Right renal pelvis (tissue), 4 donors: ENCODE measurements at regions not wholly inside any gene's neighbourhood (a gene's known extent, or its start where the extent isn't known, plus 50 kb on each side); places are given as distances from the start of the nearest gene placed in this dataset.

Experiments
- DNase-seq, 4 donors: peaks; one replicate each; pipeline ENCODE4 v3.0.0-alpha.2; 2013; ENCODE audit warnings: low read depth in 4 of 4, low spot score in 3 of 4, missing footprints in 1 of 4

DNA sequence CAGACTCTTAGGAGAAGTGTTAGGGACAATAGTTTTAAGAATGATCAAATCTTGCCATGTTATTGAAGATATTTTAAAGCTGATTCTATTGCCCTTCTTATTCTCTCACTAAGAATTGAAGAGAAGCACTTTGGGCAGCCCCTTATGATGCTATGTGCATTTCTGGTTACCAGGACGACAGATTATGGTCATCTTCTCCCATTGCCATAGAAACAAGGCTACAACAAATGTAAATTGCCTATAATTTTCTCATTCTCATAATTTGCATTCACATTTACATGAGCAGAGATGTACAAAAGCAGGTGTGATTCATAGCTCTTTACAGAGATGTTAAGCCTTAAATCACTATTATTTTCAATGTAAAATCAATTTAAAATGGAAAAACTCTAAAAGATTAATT lies 137.3 kb upstream of the PCDH9 start:
- no peak for DNase-seq

DNA sequence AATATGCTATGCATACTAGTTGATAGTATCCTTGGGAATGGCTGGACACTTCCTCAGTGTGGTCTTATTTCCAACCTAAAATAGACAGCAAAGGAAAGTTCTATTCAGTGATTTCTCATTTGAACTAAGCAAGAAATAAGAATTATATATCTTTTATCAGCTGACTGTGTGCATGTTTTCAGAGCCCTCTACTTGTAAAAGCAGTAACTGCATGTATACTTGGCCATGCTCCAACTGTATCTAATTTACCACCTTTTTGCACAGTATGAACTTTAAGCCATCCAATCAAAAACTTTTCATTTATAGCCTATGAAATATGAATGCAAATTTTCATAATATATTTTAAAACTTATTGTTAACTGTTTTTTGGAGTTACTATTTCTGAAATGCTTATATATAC lies 136.4 kb upstream of the PCDH9 start:
- DNase-seq = no peak

DNA sequence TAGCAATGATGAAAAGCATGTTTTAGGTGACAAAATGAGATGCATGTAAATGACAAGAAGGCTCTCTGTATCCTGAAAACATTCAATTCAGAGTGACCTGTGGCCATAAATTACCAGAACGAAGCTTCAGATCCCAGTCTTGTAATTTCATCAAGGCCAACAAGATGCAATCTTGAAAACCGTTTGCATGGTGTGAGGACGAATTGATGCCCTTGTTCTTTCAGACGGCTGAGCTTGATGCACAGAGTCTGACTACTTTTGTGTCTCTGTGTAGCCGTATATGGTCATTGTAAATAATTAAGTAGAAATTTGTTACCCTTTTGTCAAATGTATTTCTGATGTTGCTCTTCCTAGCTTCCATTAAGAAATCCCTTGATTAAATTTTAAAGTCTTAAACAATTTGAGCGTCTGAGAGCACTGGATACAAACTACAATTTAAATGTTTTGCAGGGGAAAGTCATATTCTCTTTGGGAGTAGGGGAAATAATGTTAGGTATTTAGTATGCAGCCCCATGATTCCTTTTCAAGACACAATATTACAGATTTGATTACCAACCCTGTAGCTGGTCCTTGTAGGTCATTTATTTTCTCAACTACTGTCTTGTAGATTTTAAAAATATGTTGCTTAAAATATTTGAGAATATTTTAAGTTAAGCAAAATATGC lies 125.8 kb upstream of the PCDH9 start:
- no peak for DNase-seq

DNA sequence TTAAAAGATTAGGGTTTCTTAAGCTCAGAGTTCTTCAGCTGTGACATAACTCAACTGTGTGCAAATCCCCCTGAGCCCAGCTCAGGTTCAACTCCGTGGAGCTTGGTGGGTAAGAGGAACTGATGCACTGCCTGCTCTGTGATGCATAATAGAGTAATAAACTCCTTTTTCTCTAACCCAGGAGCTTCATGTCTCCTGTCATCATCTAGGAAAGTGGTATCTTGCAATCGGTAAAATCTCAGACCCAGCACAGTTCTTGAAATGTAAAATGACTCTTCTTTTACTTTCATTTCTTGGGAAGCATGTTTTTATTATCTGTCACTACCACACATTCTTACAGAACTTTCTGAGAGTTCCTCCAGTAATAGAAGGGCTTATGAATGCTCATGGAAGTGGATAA lies 123.8 kb upstream of the PCDH9 start:
- DNase-seq = no peak

DNA sequence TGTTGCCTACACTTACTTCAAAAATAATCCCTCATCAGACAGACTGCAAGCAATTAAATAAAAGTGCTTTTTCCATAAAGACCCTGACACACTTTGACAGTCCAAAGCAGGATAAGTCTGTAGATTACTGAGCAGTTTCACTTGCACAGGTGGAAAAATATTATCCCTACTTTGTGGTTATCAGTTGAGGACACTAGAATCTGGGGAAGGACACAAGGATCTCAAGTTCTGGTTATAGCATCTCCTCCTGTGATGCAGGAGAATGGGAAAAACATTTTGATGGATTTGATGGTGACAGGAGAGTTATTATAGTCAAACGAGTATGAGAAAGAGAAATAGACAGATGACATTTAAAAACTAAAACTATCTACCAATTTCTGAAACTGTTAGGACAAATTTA lies 122.9 kb upstream of the PCDH9 start:
- no peak for DNase-seq

DNA sequence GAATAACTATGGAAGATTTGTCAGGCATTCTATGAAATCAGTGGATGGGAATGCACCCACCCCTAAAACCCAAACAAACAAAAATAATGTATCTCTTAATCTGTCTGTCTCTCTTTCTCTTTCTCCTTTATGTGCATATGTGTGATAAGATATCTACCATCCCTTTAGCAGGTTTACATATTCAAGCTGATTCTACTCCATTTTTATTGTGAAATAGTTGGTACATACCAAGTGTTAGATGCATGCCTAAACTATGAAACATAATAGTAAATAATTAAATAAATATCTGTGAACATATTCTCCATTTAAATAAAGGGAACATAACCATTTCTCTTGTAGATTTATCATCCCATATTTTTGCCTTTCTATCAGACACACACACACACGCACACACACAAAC lies 121.8 kb upstream of the PCDH9 start:
- DNase-seq = no peak

DNA sequence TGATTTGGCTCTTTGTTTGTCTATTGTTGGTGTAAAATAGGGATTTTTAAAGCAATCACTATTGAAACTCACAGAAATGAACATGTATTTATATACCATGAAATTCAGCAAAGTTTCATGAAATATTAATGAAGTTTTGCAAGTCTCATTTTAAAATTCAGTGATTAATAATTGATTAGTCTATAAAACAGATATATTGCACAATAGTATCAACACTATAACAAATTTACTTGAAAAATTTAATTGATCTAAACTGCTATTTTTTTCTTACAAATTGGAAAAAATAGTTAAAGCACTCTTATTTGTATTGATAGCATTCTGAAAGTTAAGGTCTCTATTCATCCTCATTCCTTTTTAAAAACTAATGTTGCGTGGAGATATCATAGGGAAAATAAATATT lies 121.0 kb upstream of the PCDH9 start:
- DNase-seq = no peak

DNA sequence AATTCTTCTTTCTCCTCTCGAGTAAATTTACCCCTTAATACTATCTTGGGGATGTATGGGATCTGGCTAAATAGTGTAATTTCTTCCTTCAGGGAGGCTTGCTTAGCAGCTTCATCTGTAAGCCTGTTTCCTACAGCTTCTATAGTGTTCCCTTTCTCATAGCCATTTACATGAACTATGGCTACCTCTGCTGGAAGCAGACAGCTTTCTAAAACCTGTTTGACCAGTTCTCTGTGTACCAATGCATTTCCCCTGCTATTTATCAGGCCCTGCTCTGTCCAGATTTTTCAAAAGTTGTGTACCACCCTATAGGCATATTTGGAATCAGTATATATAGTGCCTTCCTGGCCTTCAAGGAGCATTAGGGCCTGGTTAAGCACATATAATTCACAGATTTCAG lies 113.6 kb upstream of the PCDH9 start:
- peak in 3 of 4 donors; percentile 5 to 8 (median 7) for DNase-seq

DNA sequence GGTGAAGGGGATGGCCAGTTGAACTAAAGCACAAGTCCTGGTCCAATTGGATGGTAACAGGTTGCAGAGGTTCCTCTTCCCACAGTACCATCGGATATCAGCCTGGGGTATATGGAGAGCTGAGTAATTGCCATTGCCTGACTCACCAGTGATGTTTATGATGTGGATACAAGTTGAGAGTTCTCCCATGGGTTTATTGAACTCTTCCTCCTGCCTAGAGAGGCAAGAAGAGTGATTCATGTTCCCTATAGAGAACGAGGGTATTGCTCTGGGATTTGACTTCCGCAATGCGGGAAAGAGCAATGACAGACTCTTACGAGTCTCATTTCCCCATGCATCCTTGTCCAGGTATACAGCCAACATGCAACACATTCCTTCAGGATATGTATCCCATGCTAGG lies 111.3 kb upstream of the PCDH9 start:
- no peak for DNase-seq

DNA sequence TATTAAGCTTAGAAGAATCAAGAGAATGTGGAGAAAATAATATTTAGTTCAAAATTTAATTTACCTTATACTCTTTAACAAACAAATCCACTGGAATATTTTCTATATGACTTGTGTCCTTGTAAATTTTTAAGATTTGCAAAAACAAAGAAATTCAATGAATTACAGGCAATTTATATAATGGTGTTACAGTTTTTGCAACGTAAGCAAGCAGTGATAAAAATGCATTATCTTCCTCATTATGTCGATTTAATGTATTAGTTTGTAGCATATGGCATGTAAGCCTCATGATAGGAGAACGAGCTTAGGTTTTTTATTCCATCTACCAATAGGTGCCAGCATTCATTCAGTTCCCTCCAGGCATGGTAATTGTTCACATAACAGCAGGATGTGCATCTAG lies 100.0 kb upstream of the PCDH9 start:
- no peak for DNase-seq

DNA sequence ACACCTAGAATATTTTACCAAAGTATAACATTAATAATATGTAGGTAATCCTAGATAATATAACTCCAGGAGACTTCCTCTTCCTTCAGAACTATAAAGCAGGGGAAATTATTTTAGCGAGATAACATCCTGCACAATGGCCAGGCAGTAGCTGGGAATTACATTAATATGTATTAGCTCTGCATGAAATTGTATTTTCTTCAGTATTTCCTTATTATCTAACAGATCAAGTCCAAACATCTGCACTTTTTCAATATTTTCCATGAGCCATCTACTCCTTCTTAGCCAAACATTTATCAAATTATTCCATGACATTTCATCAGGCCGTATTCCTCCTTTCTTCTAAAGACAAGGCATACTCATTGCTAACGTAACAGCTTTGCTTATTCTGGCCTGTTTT lies 98.8 kb upstream of the PCDH9 start:
- no peak for DNase-seq

DNA sequence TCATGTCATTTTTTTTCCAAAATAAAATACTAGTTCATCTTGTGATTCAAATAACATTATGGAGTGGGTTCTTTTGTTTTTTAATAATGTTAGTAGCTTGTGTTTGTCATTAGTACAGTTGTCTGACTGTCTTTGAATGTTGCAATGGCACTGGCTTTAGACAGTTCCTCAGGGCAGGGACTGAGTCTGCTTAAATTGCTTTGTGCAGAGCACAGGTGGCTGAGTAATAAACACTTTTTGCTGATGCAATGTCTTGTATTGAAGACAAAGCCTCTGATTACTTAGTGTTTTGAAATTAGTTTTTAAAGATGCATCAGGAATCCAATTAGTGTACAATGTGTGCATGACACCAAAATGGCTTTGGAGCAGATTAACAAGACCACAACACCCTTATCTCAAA lies 88.7 kb upstream of the PCDH9 start:
- DNase-seq = no peak

DNA sequence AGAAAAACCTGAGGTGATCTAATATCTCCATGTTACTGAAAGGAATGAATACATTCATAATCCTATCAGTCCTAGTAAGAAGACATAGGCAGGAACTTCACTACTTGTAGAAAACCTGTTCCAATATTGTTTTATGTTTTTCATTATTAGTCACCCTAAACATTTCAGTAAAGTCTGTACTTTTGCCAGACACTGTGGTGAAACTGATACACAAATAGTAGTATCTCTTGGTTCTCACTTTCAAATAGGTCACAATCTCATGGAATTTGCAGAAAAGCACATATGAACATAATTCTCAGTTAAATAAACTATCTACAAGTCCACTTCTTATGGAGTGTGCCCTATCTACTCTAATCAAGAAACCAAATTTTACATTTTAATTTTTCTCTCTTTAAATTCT lies 88.3 kb upstream of the PCDH9 start:
- no peak for DNase-seq

DNA sequence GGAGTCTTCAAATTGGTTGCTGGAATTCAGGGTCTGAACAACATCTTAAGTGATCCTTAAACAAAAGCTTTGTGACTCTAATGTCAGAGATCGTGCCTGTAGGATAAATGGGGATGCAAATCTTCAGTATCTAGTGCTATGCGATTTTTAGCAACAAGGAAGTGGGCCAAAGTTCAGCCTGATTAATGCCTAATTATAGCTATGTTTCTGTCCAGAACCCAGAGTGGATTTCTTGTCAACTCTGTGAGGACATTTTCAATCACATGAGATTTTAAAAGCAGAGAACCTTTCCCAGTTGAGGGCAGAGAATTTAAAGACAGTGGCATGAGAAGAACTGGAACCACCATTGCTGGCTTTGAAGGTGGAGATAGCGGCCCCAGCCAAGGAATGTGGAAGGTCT lies 84.3 kb upstream of the PCDH9 start:
- no peak for DNase-seq

DNA sequence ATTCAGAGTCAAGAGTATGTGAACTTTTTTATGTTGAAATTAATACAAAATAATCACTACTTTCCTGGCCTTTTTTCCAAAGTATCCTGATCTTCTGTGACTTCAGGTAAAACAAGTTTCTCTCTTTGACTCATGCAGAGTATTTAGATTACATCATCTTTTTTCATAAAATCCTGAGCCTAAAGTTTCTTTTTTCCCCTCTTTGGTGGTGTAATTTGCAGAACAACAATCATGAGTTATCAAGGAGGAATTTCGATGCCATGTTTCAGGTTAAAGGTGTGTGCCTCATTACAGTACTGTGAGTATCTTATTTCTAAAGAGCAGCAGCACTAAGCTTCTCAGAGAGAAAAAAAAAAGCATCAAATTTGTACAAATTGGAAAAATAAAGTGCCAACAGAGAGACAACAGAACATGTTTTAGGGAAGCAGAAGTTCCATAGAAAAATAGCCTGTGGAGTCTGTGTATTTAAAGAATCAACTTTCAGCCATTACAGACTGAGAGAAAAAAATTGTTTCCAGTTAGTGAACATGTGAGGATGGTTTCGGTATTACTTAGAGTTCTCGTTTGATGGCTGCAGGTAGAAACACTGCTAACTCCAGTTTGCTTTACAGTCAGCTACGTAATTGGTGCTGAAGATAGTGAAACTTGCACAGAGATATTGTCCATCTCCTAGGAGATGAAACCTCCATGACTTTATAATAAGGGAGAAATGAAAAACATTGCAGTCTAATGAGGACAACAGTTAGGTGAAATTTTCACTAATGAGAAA lies 78.1 kb upstream of the PCDH9 start:
- no peak for DNase-seq

DNA sequence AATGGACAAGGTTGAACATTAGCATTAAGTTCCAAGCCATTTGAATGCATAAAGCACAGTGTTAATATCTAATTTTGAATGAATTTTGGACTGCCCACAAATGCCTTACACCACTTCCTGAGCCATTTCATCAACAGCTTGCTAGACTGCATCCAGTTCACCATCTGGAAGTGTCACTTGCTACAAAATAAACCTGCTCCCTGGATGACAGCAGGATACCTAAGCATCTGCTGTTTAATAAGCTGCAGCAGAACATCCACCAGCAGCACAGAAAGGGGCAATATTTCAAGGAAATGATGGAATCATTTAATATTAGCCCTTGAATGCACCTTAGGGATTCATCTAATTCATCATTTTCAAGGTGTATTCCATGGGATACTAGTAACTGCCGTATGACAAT lies 76.6 kb upstream of the PCDH9 start:
- no peak for DNase-seq

DNA sequence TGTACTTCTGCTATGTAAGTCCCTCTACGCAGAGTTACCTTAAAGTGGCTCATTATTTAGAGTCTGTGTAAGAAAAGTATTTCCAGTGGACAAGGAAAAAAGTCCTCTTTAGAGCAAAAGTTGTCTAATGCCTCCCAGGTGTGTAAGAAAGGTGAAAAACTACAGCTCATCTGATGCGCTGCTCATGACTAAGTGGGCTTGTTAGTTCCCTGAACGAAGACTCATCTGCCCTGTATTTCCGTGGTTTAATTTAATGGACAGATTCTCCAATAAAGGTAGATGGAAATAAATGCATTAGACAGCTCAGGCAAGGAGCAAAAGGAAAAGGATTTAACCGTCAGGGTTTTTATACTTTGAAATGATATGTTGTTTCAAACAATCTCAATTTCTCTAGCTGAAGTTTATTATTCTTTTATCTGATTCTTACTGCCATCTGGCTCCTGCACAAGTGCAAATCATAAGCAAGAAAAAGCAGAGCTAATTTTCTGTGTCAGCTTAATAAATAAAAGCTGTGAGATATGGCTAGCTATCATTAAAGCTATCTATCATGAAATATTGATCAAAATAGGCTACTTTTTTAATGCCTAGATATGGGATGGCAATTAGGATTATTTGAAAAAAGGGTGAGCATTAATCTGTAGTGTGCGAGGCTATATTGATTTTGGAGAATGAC lies 73.7 kb upstream of the PCDH9 start:
- DNase-seq = no peak

DNA sequence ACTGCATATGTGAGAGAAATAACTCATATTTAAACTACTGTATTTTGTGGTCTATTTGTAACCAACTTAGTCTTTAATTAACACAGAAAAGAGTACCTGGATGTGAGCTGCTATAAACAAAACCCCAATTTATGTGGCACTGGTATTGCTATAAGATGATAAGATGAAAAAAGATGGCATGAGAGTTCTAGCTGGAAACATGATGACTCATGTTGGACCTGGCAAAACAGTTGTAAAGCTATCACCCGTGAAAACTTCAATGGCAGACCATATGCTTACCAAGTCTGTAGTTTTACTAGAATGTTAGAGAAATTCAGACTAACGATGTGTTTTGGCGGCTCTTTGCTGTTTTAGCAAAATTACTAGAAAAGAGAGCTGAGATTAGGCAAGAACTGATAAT lies 69.6 kb upstream of the PCDH9 start:
- no peak for DNase-seq

DNA sequence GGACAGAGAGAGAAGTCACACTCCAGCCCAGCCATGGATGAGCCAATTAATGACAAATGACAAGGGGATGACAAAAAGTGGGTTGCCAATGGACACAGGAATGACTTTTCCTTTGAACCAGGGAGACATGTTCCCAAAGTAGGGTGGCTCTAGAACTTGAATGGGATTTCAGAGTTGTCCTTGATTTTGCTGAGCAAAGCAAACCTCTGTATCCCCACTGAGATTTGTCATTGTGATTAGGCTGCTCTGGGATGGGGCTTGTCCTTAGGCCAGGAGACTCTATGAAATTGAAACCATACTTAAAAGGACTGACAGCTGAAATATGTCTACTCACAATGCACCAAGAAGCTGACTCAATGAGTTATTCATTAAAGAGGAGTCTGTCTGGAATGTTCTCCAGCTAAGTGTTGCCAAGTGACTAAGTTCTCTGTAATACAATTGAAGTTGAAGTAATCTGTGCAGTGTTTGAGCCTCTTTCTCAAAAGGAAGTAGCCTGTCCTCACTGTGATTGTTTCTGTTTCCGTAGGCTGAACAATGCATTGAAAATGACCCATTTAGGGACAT lies 69.0 kb upstream of the PCDH9 start:
- no peak for DNase-seq

DNA sequence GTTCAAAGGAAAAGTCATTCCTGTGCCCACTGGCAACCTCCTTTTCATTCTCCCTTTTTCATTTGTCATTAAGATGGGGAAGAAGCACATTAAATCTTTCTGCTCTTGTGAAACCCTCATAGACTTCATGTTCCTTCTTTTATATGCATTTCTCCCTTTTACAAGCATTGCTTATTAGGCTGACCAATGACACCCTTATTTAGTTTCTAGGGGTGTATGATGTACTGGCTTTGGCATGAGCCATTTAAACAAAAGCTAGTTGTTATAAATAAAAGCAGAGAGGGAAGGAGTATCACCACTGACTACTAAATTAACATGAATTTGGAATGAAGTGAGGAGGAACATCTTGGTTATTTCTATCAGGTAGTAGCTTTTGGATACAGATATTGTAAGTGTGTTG lies 68.2 kb upstream of the PCDH9 start:
- DNase-seq = no peak

DNA sequence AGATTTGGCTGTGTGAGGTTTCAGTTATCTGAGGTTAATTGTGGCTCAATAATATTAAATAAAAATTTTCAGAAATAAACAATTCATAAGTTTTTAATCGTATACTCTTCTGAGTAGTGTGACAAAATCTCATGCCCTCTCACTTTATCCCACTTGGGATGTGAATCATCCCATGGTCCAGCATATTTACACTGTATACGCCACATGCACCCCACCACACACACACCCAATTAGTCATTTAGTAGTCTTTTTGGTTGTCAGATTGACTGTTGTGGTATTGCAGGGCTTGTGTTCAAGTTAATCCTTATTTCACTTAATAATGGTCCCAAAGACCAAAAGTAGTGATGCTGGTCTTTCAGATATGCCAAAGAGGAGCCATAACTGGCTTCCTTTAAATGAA lies 66.4 kb upstream of the PCDH9 start:
- DNase-seq = no peak

DNA sequence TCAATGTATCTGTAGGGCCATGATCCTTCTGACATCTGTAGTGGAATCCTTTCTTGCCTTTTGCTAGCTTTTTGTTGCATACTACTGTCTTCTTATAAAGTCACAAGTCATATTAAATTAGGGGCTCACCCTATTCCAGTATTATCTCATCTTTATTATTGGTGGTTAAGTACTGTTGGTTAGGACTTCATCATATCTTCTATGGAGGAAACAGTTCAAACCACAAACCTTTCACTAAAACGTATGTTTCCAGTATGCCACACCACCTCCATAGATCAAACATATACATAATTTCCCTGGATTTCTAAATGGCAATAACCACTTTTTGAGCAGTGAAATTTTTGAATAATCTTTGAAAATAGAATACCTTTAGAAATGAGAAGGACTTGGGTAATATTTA lies 62.8 kb upstream of the PCDH9 start:
- no peak for DNase-seq
